Thyroid gland (tissue), 4 donors: ENCODE measurements at regions not wholly inside any gene's neighbourhood (a gene's known extent, or its start where the extent isn't known, plus 50 kb on each side); places are given as distances from the start of the nearest gene placed in this dataset.

ENCODE experiments used
- POLR2A ChIP-seq, 2 donors: fragments of 450-650 bp; IDR thresholded peaks; one replicate each; pipeline ENCODE4 v1.6.1; 2017; ENCODE audit warnings: antibody characterized with exemption in 2 of 2, mild to moderate bottlenecking in 2 of 2, moderate library complexity in 1 of 2
- TF ChIP-seq, protein P1 (sequence below), 6 experiments: fragments of 200-600 bp in 3 of 6; fragments of 450-650 bp in 3 of 6; sonication (generic) in 3 of 6; IDR thresholded peaks; one replicate each; pipeline ENCODE4 v1.5.1; 2016 to 2019; ENCODE audit warnings: antibody characterized with exemption in 6 of 6, mild to moderate bottlenecking in 2 of 6, inconsistent platforms in 1 of 6, moderate library complexity in 1 of 6

DNA sequence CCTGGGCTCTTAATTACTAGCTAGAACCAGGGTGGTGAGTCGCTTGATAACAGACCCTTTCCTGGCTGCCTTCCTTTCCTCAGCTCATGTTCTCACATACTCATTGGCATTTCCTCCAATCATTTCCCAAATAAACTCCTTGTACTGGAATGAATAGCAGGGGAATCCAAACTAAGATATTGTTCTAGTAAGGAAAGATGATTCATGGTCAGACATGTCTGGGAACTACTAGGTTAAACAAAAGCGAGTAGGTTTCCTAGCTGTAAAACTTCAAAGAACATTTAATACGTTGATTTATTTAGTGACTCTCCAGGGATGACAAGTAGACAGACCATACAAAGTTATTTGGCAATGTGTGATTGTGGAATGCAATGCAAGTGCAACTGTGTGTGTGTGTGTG lies 121.2 kb upstream of the KCNJ6 start:
- TF ChIP-seq, protein P1, sequence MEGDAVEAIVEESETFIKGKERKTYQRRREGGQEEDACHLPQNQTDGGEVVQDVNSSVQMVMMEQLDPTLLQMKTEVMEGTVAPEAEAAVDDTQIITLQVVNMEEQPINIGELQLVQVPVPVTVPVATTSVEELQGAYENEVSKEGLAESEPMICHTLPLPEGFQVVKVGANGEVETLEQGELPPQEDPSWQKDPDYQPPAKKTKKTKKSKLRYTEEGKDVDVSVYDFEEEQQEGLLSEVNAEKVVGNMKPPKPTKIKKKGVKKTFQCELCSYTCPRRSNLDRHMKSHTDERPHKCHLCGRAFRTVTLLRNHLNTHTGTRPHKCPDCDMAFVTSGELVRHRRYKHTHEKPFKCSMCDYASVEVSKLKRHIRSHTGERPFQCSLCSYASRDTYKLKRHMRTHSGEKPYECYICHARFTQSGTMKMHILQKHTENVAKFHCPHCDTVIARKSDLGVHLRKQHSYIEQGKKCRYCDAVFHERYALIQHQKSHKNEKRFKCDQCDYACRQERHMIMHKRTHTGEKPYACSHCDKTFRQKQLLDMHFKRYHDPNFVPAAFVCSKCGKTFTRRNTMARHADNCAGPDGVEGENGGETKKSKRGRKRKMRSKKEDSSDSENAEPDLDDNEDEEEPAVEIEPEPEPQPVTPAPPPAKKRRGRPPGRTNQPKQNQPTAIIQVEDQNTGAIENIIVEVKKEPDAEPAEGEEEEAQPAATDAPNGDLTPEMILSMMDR (IDR thresholded peaks at IDR 0.05), result no peak
- no peak for TF ChIP-seq POLR2A (IDR thresholded peaks at IDR 0.05)
